GM20000 (cell line): ENCODE measurements at regions not wholly inside any gene's neighbourhood (a gene's known extent, or its start where the extent isn't known, plus 50 kb on each side); places are given as distances from the start of the nearest gene placed in this dataset.

Experiments used
- DNase-seq: peaks from one replicate; pipeline ENCODE4 v3.0.0; 2012; ENCODE audit warnings: low spot score
- TF ChIP-seq, protein P1 (sequence below): IDR thresholded peaks from 2 replicates; pipeline ENCODE4 v1.5.1; 2012; ENCODE audit warnings: mild to moderate bottlenecking, control low read depth; ENCODE audit errors: extremely low read depth, missing control alignments

DNA sequence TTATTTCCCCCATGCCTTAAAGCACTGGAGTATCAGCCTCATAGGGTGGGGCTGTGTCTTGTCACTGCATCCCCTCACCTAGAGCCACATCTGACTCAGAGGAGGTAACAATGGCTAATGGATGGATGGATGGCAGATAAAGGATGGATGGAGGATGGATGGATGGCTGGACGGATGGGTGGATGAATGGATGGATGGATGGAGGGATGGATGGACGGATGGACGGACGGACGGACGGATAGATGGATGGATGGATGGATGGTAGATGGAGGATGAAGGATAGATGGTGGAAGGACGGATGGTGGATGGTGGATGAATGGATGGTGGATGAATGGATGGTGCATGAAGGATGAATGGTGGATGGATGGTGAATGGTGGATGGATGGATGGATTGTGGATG lies 77.2 kb downstream of the PDGFA start:
- TF ChIP-seq, protein P1, sequence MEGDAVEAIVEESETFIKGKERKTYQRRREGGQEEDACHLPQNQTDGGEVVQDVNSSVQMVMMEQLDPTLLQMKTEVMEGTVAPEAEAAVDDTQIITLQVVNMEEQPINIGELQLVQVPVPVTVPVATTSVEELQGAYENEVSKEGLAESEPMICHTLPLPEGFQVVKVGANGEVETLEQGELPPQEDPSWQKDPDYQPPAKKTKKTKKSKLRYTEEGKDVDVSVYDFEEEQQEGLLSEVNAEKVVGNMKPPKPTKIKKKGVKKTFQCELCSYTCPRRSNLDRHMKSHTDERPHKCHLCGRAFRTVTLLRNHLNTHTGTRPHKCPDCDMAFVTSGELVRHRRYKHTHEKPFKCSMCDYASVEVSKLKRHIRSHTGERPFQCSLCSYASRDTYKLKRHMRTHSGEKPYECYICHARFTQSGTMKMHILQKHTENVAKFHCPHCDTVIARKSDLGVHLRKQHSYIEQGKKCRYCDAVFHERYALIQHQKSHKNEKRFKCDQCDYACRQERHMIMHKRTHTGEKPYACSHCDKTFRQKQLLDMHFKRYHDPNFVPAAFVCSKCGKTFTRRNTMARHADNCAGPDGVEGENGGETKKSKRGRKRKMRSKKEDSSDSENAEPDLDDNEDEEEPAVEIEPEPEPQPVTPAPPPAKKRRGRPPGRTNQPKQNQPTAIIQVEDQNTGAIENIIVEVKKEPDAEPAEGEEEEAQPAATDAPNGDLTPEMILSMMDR, result no peak
- DNase-seq, result no peak

DNA sequence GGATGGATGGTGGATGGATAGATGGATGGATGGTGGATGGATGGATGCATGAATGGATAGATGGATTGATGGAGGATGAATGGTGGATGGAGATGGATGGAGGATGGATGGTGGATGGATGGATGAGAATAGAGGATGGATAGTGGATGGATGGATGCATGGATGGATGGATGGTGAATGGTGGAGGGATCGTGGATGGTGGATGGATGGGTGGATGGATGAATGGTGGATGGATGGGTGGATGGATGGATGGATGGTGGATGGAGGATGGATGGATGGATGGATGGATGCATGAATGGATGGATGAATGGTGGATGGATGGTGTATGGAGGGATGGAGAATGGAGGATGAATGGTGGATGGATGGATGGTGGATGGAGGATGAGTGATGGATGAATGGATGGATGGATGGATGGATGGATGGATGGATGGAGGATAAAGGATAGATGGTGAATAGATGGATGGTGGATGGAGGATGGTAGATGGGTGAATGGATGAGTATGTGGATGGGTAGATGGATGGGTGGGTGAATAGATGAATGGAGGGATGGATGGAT lies 76.3 kb downstream of the PDGFA start:
- no peak for DNase-seq

DNA sequence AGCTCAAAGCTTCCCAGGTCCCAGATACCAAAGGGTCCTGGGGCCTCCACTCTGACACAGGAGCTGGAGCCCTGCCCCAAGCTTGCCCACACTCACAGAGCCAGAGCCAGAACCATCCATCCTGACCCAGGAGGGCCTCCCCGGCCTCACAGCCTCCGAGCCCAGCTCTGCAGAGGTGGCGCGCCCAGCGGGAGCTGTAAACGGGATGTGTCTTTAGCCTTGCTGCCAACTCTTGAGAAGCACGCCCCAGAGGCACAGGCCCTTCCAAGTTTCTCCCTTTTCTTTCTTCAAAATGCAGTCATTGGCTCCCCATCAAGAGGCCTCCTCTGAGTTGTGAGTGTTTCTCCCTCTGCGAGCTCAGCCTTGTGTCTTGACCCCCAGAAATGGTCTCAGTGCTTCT lies 75.0 kb downstream of the PDGFA start:
- DNase-seq, result no peak
- TF ChIP-seq, protein P1, result no peak

More for the DNA sequence above, 76.3 kb downstream of the PDGFA start:
- TF ChIP-seq, protein P1, result no peak

DNA sequence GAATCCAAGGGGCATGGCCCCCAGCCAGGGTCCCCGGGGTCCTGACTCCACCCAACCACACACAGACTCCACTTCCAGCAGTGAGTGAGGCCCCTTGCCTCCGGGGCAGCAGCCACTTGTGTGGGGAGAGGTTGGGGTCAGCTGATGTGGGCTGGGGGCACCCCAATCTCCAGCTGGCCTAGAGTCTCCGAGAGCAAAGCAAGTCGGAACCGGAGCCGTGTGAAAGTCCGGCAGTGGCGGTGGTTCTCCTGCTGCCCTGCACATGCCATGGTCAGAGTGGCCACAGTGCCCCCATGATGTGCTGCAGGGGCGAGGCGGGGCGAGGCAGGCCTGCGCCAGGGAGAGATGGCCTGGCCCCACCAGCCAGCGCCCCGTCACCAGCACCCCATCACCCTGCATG lies 74.6 kb downstream of the PDGFA start:
- TF ChIP-seq, protein P1, result no peak
- DNase-seq, result no peak

DNA sequence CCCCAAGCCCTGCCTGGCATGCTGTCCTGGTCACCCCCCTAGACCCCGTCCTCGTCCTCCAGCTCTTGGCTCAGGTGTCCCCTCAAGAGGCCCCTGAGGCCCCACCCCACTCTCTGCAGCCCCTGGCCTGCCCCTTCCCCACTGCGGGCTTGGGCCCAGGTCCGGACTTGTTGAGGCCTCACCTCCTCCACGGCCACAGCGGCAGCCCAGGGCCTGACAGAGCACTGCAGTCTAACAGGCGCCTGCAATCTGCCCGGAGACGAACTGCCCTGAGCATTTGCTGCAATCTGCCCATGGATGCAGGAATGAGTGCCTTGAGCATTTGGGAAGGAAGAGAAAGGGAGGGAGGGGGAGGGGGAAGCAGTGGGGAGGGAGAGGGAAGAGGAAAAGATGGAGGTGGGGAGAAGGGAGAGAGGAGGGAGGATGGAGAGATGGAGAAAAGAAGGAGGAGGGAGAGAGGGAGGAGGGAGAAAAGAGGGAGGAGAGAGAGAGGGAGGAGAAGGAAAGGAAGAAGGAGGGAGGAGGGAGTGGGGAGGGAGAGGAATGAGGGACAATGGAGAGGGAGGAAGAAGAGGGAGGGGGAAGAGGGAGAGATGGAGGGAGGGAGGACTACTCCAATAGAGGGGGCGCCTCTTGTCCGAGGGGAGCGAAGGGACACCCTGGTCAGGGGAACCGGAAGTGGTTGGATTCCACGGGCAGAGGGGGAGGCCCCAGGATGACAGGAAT lies 73.9 kb downstream of the PDGFA start:
- DNase-seq, result no peak
- TF ChIP-seq, protein P1, result no peak

DNA sequence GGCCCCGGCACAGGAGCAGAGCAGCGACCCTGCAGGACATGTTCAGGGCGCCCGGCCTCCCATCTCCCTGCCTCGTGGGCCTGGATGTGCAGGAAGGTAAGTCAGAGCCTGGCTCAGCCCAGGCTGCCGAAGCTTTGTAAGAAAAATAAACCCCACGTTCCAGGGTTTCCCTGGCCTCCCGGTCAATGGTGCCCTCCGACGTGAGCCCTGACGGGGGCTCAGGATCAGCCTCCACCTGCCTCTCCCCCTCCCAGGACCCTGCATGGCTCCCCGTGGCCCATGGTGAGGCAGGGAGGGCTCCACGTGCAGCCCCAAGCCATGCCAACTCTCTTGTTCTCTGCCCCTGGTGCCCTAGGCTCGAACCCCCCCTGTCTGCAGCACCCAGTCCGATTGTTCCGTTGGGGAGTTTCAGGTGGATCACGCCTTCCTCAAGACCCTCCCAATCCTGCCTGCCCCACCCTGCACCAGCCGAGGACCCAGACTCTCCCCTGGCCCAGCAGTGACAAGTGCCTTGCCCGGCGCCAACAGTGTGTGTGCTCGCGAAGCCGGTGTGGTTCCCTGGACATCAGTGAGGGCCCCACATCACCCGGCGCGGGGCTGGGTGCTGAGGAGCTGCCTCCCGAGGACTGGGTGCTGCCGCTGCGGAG lies 73.2 kb downstream of the PDGFA start:
- DNase-seq, result no peak
- TF ChIP-seq, protein P1, result no peak
